ENCODE measurements at regions not wholly inside any gene's neighbourhood (a gene's known extent, or its start where the extent isn't known, plus 50 kb on each side); places are given as distances from the start of the nearest gene placed in this dataset.

DNA sequence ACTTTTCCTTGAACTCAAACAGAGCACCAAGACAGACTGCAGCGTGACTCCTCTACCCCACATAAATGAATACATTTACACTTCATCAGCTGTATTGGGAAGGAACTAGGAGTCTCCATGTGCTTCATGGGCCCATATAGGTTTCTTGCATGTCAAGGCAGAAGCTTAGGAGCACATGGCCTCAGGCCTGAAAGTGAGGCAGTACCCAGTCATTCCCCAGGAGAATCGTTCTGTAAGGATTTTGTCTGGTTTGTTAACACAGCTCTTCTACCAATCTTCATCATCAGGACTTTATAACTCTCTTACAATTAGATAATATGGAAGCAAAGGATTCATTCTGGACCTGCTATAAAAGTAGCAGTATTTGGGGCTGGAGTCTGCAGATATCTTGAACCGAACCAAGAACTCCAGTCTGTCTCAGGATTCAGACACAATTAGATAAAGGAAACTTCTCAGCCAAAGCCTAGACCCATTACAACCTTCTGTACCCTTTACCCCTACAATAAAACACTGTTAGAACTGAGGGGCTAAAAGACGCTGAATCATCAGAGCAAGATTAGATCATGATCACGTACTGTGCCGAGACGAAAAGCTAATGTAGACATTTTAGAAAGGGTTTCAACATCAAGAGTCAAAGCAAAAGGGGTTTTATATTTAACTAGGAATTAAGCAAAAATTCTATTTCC lies 385.5 kb upstream of the SLC30A5 start:
- Histone ChIP-seq H3K4me3 (ENCODE audit: low read length) (no peak overlapping the region), H3K36me3 (ENCODE audit: insufficient read depth, low read length) (no peaks in the 10 kb centered on the region), H3K27ac (ENCODE audit: low read depth in 1 of 2, low read length in 2 of 2) (no peak overlapping the region), H3K27me3 (ENCODE audit: control insufficient read depth in 1 of 2, insufficient read depth in 2 of 2, low read length in 2 of 2) (no peaks in the 10 kb centered on the region), H3K9me3 (ENCODE audit: control insufficient read depth in 1 of 2, insufficient read depth in 1 of 2, low read length in 2 of 2) (no peaks in the 10 kb centered on the region), H3K4me1 (ENCODE audit: insufficient read depth, low read length) (peaks cover 11% of the 10 kb centered on the region)
- DNase-seq, result no peak
- POLR2A ChIA-PET, result no interaction called here
- no peak for TF ChIP-seq CTCF (IDR thresholded peaks at IDR 0.05)
- intact Hi-C loops (cut with DNase I, micrococcal nuclease), result no loop called here
- Mint-ChIP-seq H3K9me3 (no peaks in the 10 kb centered on the region), H3K36me3 (ENCODE audit: low read depth) (no peaks in the 10 kb centered on the region), H3K27me3 (no peaks in the 10 kb centered on the region), H3K4me3 (no peak overlapping the region), H3K4me1 (ENCODE audit: low read depth) (peaks cover 31% of the 10 kb centered on the region), H3K27ac (no peak overlapping the region)
- CTCF ChIA-PET, result no interaction called here
- ATAC-seq (ENCODE audit: poor library complexity), result no peak

DNA sequence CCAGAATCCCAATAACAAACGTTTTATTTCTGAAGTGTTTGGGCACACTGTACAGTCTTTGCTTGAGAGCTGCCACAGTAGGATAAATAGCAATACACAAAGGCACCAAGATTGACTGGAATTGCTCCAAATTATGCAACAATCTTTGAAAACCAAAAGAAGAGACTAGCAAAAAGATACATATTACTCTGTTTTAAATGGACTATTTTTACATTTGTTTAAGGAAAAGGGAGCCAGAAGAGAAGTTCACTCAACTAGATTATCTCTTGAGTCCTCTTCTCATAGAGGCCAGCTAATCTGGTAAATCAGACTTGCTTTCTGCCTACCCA lies 385.0 kb upstream of the SLC30A5 start:
- H3K27ac Mint-ChIP-seq, result no peak overlapping the region
- no peak overlapping the region for H3K4me3 Mint-ChIP-seq
- no peaks in the 10 kb centered on the region for H3K27me3 Mint-ChIP-seq
- H3K4me1 ChIP-seq (ENCODE audit: insufficient read depth, low read length), result peaks cover 11% of the 10 kb centered on the region
- H3K4me1 Mint-ChIP-seq (ENCODE audit: low read depth), result peaks cover 36% of the 10 kb centered on the region
- CTCF ChIA-PET, result no interaction called here
- ATAC-seq (ENCODE audit: poor library complexity) (no peak), DNase-seq (no peak)
- no peak overlapping the region for H3K4me3 ChIP-seq (ENCODE audit: low read length)
- no peaks in the 10 kb centered on the region for H3K36me3 ChIP-seq (ENCODE audit: insufficient read depth, low read length)
- H3K9me3 ChIP-seq (ENCODE audit: control insufficient read depth in 1 of 2, insufficient read depth in 1 of 2, low read length in 2 of 2), result no peaks in the 10 kb centered on the region
- POLR2A ChIA-PET, result no interaction called here
- H3K27ac ChIP-seq (ENCODE audit: low read depth in 1 of 2, low read length in 2 of 2), result no peak overlapping the region
- no peaks in the 10 kb centered on the region for H3K27me3 ChIP-seq (ENCODE audit: control insufficient read depth in 1 of 2, insufficient read depth in 2 of 2, low read length in 2 of 2)
- H3K36me3 Mint-ChIP-seq (ENCODE audit: low read depth), result no peaks in the 10 kb centered on the region
- H3K9me3 Mint-ChIP-seq, result no peaks in the 10 kb centered on the region
- intact Hi-C loops (cut with DNase I, micrococcal nuclease), result no loop called here
- no peak for TF ChIP-seq CTCF (IDR thresholded peaks at IDR 0.05)

DNA sequence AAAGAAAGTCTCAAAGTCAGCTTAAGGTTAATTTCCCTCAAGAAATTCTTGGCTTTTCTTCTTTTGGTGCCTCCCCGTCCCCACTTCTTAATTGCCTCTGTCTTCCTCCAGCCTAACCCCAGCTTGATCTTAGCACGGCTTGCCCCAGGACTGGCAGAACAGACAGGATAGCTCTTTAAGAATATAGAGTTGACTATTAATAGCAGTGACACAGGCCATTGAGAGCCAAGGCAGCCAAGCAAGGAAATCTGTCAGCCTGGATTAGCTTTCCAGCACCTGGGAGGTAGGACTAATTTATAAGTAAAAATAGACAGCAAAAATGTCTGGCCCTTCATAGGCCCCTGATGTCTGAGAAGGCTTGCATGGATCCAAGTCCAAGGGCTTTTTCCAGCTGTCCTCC lies 384.6 kb upstream of the SLC30A5 start:
- Mint-ChIP-seq H3K27ac (no peak overlapping the region), H3K36me3 (ENCODE audit: low read depth) (no peaks in the 10 kb centered on the region), H3K9me3 (no peaks in the 10 kb centered on the region), H3K27me3 (no peaks in the 10 kb centered on the region), H3K4me3 (no peak overlapping the region), H3K4me1 (ENCODE audit: low read depth) (peaks cover 36% of the 10 kb centered on the region)
- ATAC-seq (ENCODE audit: poor library complexity), result no peak
- H3K36me3 ChIP-seq (ENCODE audit: insufficient read depth, low read length), result no peaks in the 10 kb centered on the region
- intact Hi-C loops (cut with DNase I, micrococcal nuclease), result no loop called here
- POLR2A ChIA-PET, result no interaction called here
- H3K4me1 ChIP-seq (ENCODE audit: insufficient read depth, low read length), result peaks cover 11% of the 10 kb centered on the region
- H3K27me3 ChIP-seq (ENCODE audit: control insufficient read depth in 1 of 2, insufficient read depth in 2 of 2, low read length in 2 of 2), result no peaks in the 10 kb centered on the region
- no peaks in the 10 kb centered on the region for H3K9me3 ChIP-seq (ENCODE audit: control insufficient read depth in 1 of 2, insufficient read depth in 1 of 2, low read length in 2 of 2)
- H3K4me3 ChIP-seq (ENCODE audit: low read length), result no peak overlapping the region
- CTCF ChIA-PET, result no interaction called here
- no peak for DNase-seq
- TF ChIP-seq CTCF (IDR thresholded peaks at IDR 0.05), result no peak
- H3K27ac ChIP-seq (ENCODE audit: low read depth in 1 of 2, low read length in 2 of 2), result no peak overlapping the region

Measured in CD4-positive, alpha-beta T cell (primary cell).